ENCODE measurements at regions not wholly inside any gene's neighbourhood (a gene's known extent, or its start where the extent isn't known, plus 50 kb on each side); places are given as distances from the start of the nearest gene placed in this dataset.
"Not testable (repeated sequence)": the region's sequence is repeated elsewhere in the genome, so short reads cannot be mapped to it uniquely, and the experiment has no call there.

GRCh38 chr9:94482110-94482509, 72.8 kb upstream of the PCAT7 start:
- H4K20me1 ChIP-seq (ENCODE audit: insufficient read depth, low read length): no peaks in the 10 kb centered on the region
- Mint-ChIP-seq H3K4me1 (no peaks in the 10 kb centered on the region), H3K36me3 (no peaks in the 10 kb centered on the region), H3K27me3 (ENCODE audit: low read depth in 3 of 3) (peaks cover 3 to 11% (median 9%) of the 10 kb centered on the region in 3 donors), H3K4me3 (no peak overlapping the region), H3K27ac (no peak overlapping the region), H3K9me3 (peaks cover 0 to 4% (median 2%) of the 10 kb centered on the region in 7 donors)
- no peaks in the 10 kb centered on the region for H3K4me1 ChIP-seq (ENCODE audit: control insufficient read depth in 1 of 2, insufficient read depth in 2 of 2, low read length in 2 of 2)
- H3K4me2 ChIP-seq (replicated peaks; ENCODE audit: extremely low read depth, low read length, poor library complexity, severe bottlenecking): no peak overlapping the region
- H2AFZ ChIP-seq (ENCODE audit: insufficient read depth, low read depth, low read length, poor library complexity, severe bottlenecking): no peak overlapping the region
- DNase-seq: no peak
- no peak overlapping the region for H3K4me3 ChIP-seq (replicated peaks in 1 of 3; ENCODE audit: low read depth in 2 of 3, low read length in 3 of 3)
- H3K9me3 ChIP-seq (replicated peaks in 1 of 2; ENCODE audit: control insufficient read depth in 1 of 2, insufficient read depth in 1 of 2, low read length in 2 of 2): no peaks in the 10 kb centered on the region
- no peaks in the 10 kb centered on the region for H3K79me2 ChIP-seq (ENCODE audit: insufficient read depth, low read length)
- H3K9ac ChIP-seq (ENCODE audit: insufficient read depth, low read length, poor library complexity, severe bottlenecking): no peak overlapping the region
- no peak overlapping the region for H3K27ac ChIP-seq (ENCODE audit: low read depth in 1 of 2, low read length in 2 of 2)
- intact Hi-C loops (cut with micrococcal nuclease): no loop called here
- H3K36me3 ChIP-seq (replicated peaks in 1 of 2; ENCODE audit: control insufficient read depth in 1 of 2, insufficient read depth in 2 of 2, low read length in 2 of 2): no peaks in the 10 kb centered on the region
- TF ChIP-seq, protein P1, sequence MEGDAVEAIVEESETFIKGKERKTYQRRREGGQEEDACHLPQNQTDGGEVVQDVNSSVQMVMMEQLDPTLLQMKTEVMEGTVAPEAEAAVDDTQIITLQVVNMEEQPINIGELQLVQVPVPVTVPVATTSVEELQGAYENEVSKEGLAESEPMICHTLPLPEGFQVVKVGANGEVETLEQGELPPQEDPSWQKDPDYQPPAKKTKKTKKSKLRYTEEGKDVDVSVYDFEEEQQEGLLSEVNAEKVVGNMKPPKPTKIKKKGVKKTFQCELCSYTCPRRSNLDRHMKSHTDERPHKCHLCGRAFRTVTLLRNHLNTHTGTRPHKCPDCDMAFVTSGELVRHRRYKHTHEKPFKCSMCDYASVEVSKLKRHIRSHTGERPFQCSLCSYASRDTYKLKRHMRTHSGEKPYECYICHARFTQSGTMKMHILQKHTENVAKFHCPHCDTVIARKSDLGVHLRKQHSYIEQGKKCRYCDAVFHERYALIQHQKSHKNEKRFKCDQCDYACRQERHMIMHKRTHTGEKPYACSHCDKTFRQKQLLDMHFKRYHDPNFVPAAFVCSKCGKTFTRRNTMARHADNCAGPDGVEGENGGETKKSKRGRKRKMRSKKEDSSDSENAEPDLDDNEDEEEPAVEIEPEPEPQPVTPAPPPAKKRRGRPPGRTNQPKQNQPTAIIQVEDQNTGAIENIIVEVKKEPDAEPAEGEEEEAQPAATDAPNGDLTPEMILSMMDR (IDR thresholded peaks at IDR 0.05): no peak
- no peaks in the 10 kb centered on the region for H3K27me3 ChIP-seq (ENCODE audit: control insufficient read depth in 2 of 2, insufficient read depth in 2 of 2, low read length in 2 of 2)
- WGBS (ENCODE audit: insufficient coverage): 90% methylated on average over 3 of the region's 4 CpGs

GRCh38 chr9:94490465-94490864, 64.4 kb upstream of the PCAT7 start:
- 42% methylated on average over 1 of the region's 1 CpG for WGBS (ENCODE audit: insufficient coverage)

GRCh38 chr9:94492125-94492524, 62.8 kb upstream of the PCAT7 start:
- H3K27ac Mint-ChIP-seq; H3K27ac ChIP-seq (ENCODE audit: low read depth in 1 of 2, low read length in 2 of 2); H3K4me3 ChIP-seq (replicated peaks in 1 of 3; ENCODE audit: low read depth in 2 of 3, low read length in 3 of 3); H3K4me1 ChIP-seq (ENCODE audit: control insufficient read depth in 1 of 2, insufficient read depth in 2 of 2, low read length in 2 of 2); H3K9me3 Mint-ChIP-seq; H3K36me3 Mint-ChIP-seq; H4K20me1 ChIP-seq (ENCODE audit: insufficient read depth, low read length); H3K27me3 ChIP-seq (ENCODE audit: control insufficient read depth in 2 of 2, insufficient read depth in 2 of 2, low read length in 2 of 2); H3K4me2 ChIP-seq (replicated peaks; ENCODE audit: extremely low read depth, low read length, poor library complexity, severe bottlenecking); H3K4me3 Mint-ChIP-seq; H3K79me2 ChIP-seq (ENCODE audit: insufficient read depth, low read length); H3K9me3 ChIP-seq (replicated peaks in 1 of 2; ENCODE audit: control insufficient read depth in 1 of 2, insufficient read depth in 1 of 2, low read length in 2 of 2); H3K4me1 Mint-ChIP-seq; DNase-seq; intact Hi-C loops (cut with micrococcal nuclease); H3K9ac ChIP-seq (ENCODE audit: insufficient read depth, low read length, poor library complexity, severe bottlenecking); H2AFZ ChIP-seq (ENCODE audit: insufficient read depth, low read depth, low read length, poor library complexity, severe bottlenecking); H3K36me3 ChIP-seq (replicated peaks in 1 of 2; ENCODE audit: control insufficient read depth in 1 of 2, insufficient read depth in 2 of 2, low read length in 2 of 2): not testable (repeated sequence)
- peaks cover 5 to 14% (median 12%) of the 10 kb centered on the region in 3 donors for H3K27me3 Mint-ChIP-seq (ENCODE audit: low read depth in 3 of 3)
- 100% methylated on average over 3 of the region's 6 CpGs for WGBS (ENCODE audit: insufficient coverage)

More at GRCh38 chr9:94490465-94490864, 64.4 kb upstream of the PCAT7 start:
- no peak overlapping the region for H3K4me3 ChIP-seq (replicated peaks in 1 of 3; ENCODE audit: low read depth in 2 of 3, low read length in 3 of 3)
- H2AFZ ChIP-seq (ENCODE audit: insufficient read depth, low read depth, low read length, poor library complexity, severe bottlenecking): no peak overlapping the region
- Mint-ChIP-seq H3K27ac (no peak overlapping the region), H3K36me3 (no peaks in the 10 kb centered on the region), H3K27me3 (ENCODE audit: low read depth in 3 of 3) (peaks cover 5 to 9% (median 7%) of the 10 kb centered on the region in 3 donors), H3K4me3 (no peak overlapping the region), H3K9me3 (peaks cover 0 to 7% (median 2%) of the 10 kb centered on the region in 7 donors), H3K4me1 (no peaks in the 10 kb centered on the region)
- peaks cover 0 to 5% of the 10 kb centered on the region in 2 donors for H3K27me3 ChIP-seq (ENCODE audit: control insufficient read depth in 2 of 2, insufficient read depth in 2 of 2, low read length in 2 of 2)
- DNase-seq: no peak
- H3K79me2 ChIP-seq (ENCODE audit: insufficient read depth, low read length): no peaks in the 10 kb centered on the region
- no peaks in the 10 kb centered on the region for H3K9me3 ChIP-seq (replicated peaks in 1 of 2; ENCODE audit: control insufficient read depth in 1 of 2, insufficient read depth in 1 of 2, low read length in 2 of 2)
- no peaks in the 10 kb centered on the region for H3K36me3 ChIP-seq (replicated peaks in 1 of 2; ENCODE audit: control insufficient read depth in 1 of 2, insufficient read depth in 2 of 2, low read length in 2 of 2)
- H4K20me1 ChIP-seq (ENCODE audit: insufficient read depth, low read length): no peaks in the 10 kb centered on the region
- no peaks in the 10 kb centered on the region for H3K4me1 ChIP-seq (ENCODE audit: control insufficient read depth in 1 of 2, insufficient read depth in 2 of 2, low read length in 2 of 2)
- H3K27ac ChIP-seq (ENCODE audit: low read depth in 1 of 2, low read length in 2 of 2): no peak overlapping the region
- intact Hi-C loops (cut with micrococcal nuclease): no loop called here
- no peak overlapping the region for H3K4me2 ChIP-seq (replicated peaks; ENCODE audit: extremely low read depth, low read length, poor library complexity, severe bottlenecking)
- no peak overlapping the region for H3K9ac ChIP-seq (ENCODE audit: insufficient read depth, low read length, poor library complexity, severe bottlenecking)
- TF ChIP-seq, protein P1 (IDR thresholded peaks at IDR 0.05): no peak
